ENCODE measurements at regions not wholly inside any gene's neighbourhood (a gene's known extent, or its start where the extent isn't known, plus 50 kb on each side); places are given as distances from the start of the nearest gene placed in this dataset.
"Not testable (repeated sequence)": the region's sequence is repeated elsewhere in the genome, so short reads cannot be mapped to it uniquely, and the experiment has no call there.

DNA sequence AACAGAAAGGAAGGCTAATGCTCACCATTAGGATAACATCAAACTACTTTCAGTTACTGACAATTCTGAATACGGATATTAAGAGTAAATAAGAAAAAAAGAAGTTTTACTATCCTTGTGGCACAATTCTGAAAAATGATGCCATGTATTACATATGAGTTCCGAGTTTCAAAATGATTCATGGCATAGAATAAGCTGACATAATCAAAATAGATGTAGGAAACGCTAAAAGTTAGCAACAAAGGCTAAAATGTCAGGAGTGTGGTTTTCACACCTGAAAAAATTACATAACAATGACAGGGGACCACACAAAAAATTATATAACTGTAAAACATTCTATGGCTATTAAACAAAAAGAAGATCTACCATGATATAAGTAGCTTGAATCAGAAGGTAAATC is 1131.9 kb downstream of the OTOL1 start:
- no peaks in the 10 kb centered on the region for H3K36me3 ChIP-seq (ENCODE audit: insufficient read depth, low read length)
- no peaks in the 10 kb centered on the region for H4K20me1 ChIP-seq (ENCODE audit: insufficient read depth, low read length, poor library complexity, severe bottlenecking)
- no peak overlapping the region for H3K9ac ChIP-seq (ENCODE audit: low read depth, low read length, poor library complexity, severe bottlenecking)
- H3F3A ChIP-seq (ENCODE audit: low read depth), result no peaks in the 10 kb centered on the region
- no peaks in the 10 kb centered on the region for H3K79me2 ChIP-seq (ENCODE audit: insufficient read depth, low read length)
- H2AFZ ChIP-seq (ENCODE audit: low read length), result no peak overlapping the region
- no peak overlapping the region for H3K4me2 ChIP-seq (ENCODE audit: low read depth, low read length, poor library complexity, severe bottlenecking)
- no peak for TF ChIP-seq EZH2phosphoT487 (IDR thresholded peaks at IDR 0.05; ENCODE audit: borderline replicate concordance)
- no peaks in the 10 kb centered on the region for H3K27me3 ChIP-seq (ENCODE audit: insufficient read depth, low read length, poor library complexity, severe bottlenecking)
- no peaks in the 10 kb centered on the region for H3K9me2 ChIP-seq (replicated peaks; ENCODE audit: low read depth, low read length)
- H3K4me1 ChIP-seq (ENCODE audit: insufficient read depth, low read length, poor library complexity, severe bottlenecking), result no peaks in the 10 kb centered on the region
- no peak overlapping the region for H3K4me3 ChIP-seq (ENCODE audit: low read length, poor library complexity, severe bottlenecking)
- no peaks in the 10 kb centered on the region for H3K9me3 ChIP-seq (ENCODE audit: insufficient read depth, low read depth, low read length)

DNA sequence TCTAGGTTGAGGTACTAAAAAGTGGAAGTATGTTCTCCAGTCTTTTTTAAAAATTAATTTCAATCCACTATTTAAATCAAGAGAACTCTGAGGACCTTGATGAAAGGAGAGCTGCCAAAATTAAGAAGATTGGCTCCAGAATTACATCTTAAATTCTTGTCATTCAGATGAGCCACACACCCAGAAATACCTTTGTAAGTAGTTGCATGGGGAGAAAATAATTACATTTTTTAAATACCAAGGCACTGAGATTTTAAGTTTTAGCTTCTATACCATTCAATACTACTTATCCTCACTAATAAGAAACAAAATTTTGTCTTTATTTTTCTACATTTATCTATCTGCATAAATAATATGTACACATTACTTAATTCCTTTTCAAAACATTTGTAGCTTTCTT is 1132.8 kb downstream of the OTOL1 start:
- Histone ChIP-seq H3K9me2 (replicated peaks; ENCODE audit: low read depth, low read length) (no peaks in the 10 kb centered on the region), H4K20me1 (ENCODE audit: insufficient read depth, low read length, poor library complexity, severe bottlenecking) (no peaks in the 10 kb centered on the region), H3K9me3 (ENCODE audit: insufficient read depth, low read depth, low read length) (no peaks in the 10 kb centered on the region), H3K36me3 (ENCODE audit: insufficient read depth, low read length) (no peaks in the 10 kb centered on the region), H3F3A (ENCODE audit: low read depth) (no peaks in the 10 kb centered on the region), H3K9ac (ENCODE audit: low read depth, low read length, poor library complexity, severe bottlenecking) (no peak overlapping the region), H3K4me3 (ENCODE audit: low read length, poor library complexity, severe bottlenecking) (no peak overlapping the region), H3K4me2 (ENCODE audit: low read depth, low read length, poor library complexity, severe bottlenecking) (no peak overlapping the region), H3K4me1 (ENCODE audit: insufficient read depth, low read length, poor library complexity, severe bottlenecking) (no peaks in the 10 kb centered on the region), H2AFZ (ENCODE audit: low read length) (no peak overlapping the region), H3K79me2 (ENCODE audit: insufficient read depth, low read length) (no peaks in the 10 kb centered on the region), H3K27me3 (ENCODE audit: insufficient read depth, low read length, poor library complexity, severe bottlenecking) (no peaks in the 10 kb centered on the region)
- TF ChIP-seq, protein P1, sequence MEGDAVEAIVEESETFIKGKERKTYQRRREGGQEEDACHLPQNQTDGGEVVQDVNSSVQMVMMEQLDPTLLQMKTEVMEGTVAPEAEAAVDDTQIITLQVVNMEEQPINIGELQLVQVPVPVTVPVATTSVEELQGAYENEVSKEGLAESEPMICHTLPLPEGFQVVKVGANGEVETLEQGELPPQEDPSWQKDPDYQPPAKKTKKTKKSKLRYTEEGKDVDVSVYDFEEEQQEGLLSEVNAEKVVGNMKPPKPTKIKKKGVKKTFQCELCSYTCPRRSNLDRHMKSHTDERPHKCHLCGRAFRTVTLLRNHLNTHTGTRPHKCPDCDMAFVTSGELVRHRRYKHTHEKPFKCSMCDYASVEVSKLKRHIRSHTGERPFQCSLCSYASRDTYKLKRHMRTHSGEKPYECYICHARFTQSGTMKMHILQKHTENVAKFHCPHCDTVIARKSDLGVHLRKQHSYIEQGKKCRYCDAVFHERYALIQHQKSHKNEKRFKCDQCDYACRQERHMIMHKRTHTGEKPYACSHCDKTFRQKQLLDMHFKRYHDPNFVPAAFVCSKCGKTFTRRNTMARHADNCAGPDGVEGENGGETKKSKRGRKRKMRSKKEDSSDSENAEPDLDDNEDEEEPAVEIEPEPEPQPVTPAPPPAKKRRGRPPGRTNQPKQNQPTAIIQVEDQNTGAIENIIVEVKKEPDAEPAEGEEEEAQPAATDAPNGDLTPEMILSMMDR (conservative IDR thresholded peaks at IDR 0.05; ENCODE audit: low read length), result no peak
- TF ChIP-seq EZH2phosphoT487 (IDR thresholded peaks at IDR 0.05; ENCODE audit: borderline replicate concordance), result no peak

DNA sequence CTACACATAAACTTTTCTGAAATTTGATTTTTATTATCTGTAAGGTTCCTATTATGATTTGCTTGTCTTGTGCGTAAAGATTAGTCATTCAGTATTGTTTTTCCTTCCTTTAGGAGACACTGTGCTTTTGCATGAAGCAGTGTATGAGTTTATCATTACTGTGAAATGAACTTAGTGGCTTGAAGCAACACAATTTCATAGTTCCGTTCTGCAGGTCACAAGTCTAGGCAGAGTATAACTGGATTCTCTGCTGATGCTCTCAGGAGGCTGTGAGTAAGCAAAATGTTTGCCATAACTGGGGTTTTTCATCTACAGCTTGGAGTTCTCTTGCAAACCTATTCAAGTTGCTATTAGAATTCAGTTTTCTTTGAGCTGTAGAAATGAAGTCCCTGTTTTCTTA is 1136.1 kb downstream of the OTOL1 start:
- Histone ChIP-seq H3K27me3 (ENCODE audit: insufficient read depth, low read length, poor library complexity, severe bottlenecking) (no peaks in the 10 kb centered on the region), H3F3A (ENCODE audit: low read depth) (no peaks in the 10 kb centered on the region), H3K9me3 (ENCODE audit: insufficient read depth, low read depth, low read length) (no peaks in the 10 kb centered on the region), H3K9ac (ENCODE audit: low read depth, low read length, poor library complexity, severe bottlenecking) (no peak overlapping the region), H2AFZ (ENCODE audit: low read length) (no peak overlapping the region), H4K20me1 (ENCODE audit: insufficient read depth, low read length, poor library complexity, severe bottlenecking) (no peaks in the 10 kb centered on the region), H3K9me2 (replicated peaks; ENCODE audit: low read depth, low read length) (no peaks in the 10 kb centered on the region), H3K4me1 (ENCODE audit: insufficient read depth, low read length, poor library complexity, severe bottlenecking) (no peaks in the 10 kb centered on the region), H3K79me2 (ENCODE audit: insufficient read depth, low read length) (no peaks in the 10 kb centered on the region), H3K4me3 (ENCODE audit: low read length, poor library complexity, severe bottlenecking) (no peak overlapping the region), H3K4me2 (ENCODE audit: low read depth, low read length, poor library complexity, severe bottlenecking) (no peak overlapping the region), H3K36me3 (ENCODE audit: insufficient read depth, low read length) (no peaks in the 10 kb centered on the region)
- no peak for TF ChIP-seq EZH2phosphoT487 (IDR thresholded peaks at IDR 0.05; ENCODE audit: borderline replicate concordance)
- TF ChIP-seq, protein P1 (conservative IDR thresholded peaks at IDR 0.05; ENCODE audit: low read length), result no peak

DNA sequence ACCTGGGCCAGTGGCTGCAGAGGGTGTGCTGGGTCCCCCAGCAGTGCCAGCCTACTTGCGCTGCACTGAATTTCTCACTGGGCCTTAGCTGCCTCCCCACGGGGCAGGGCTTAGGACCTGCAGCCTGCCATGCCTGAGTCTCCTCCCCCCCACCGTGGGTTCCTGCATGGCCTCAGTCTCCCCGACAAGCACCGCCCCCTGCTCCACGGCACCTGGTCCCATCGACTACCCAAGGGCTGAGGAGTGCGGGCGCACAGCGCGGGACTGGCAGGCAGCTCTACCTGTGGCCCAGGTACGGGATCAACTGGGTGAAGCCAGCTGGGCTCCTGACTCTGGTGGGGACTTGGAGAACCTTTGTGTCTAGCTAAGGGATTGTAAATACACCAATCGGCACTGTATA is 1143.6 kb downstream of the OTOL1 start:
- H3K9me3 ChIP-seq (ENCODE audit: insufficient read depth, low read depth, low read length); H4K20me1 ChIP-seq (ENCODE audit: insufficient read depth, low read length, poor library complexity, severe bottlenecking); H3K36me3 ChIP-seq (ENCODE audit: insufficient read depth, low read length); H3F3A ChIP-seq (ENCODE audit: low read depth); H3K4me2 ChIP-seq (ENCODE audit: low read depth, low read length, poor library complexity, severe bottlenecking); H3K79me2 ChIP-seq (ENCODE audit: insufficient read depth, low read length); H3K9me2 ChIP-seq (replicated peaks; ENCODE audit: low read depth, low read length); H3K27me3 ChIP-seq (ENCODE audit: insufficient read depth, low read length, poor library complexity, severe bottlenecking); H3K9ac ChIP-seq (ENCODE audit: low read depth, low read length, poor library complexity, severe bottlenecking); H2AFZ ChIP-seq (ENCODE audit: low read length); H3K4me3 ChIP-seq (ENCODE audit: low read length, poor library complexity, severe bottlenecking): not testable (repeated sequence)
- H3K4me1 ChIP-seq (ENCODE audit: insufficient read depth, low read length, poor library complexity, severe bottlenecking), result peaks cover 15% of the 10 kb centered on the region

Data from Loucy (cell line).